Inflammatory macrophage treated with lipopolysaccharide for 1 hour (primary cell): ENCODE measurements at regions not wholly inside any gene's neighbourhood (a gene's known extent, or its start where the extent isn't known, plus 50 kb on each side); places are given as distances from the start of the nearest gene placed in this dataset.

Experiments
- DNase-seq, 2 donors: peaks; one replicate each; pipeline ENCODE4 v3.0.0-alpha.2; 2020 to 2022

GRCh38 chr12:41981013-41981412 is 163.7 kb downstream of the GXYLT1 start:
- no peak for DNase-seq

DNA sequence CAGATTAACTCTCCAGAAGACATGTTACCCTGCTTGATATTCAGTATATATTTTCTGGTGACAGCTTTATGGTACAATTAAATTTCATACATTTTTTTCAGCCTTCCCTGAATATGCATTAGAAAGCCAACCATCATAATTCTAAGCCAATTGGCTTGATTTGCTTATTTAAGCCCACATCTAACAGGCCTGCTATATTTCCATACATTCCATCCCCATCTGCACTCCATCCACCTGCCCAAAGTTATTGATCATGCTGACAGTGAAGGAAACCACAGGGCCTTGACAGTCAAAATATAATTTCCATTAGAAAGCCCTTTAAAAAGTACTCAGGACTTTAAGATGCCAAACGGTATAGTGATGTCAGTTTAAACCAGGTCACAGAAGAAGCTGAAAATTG is 164.3 kb downstream of the GXYLT1 start:
- DNase-seq, result no peak

DNA sequence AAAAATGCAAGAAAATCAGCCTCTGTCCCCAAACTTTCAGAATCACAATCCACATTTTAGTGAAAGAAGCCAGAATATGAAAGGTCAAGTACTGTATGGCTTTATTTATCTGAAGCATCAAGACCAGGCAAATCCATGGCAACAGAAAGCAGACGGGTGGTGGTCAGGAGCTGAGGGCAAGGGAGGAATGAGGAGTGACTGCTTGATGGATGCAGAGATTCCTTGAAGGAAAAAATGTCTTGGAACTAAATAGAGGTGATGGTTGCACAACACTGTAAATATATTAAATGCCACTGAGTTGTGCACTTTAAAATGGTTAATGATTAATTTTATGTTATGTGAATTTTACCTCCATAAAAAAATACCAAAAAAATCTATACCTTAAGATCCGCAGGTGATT is 165.1 kb downstream of the GXYLT1 start:
- no peak for DNase-seq

- no peak for DNase-seq
Observed at GRCh38 chr12:41972598-41972997, 172.1 kb downstream of the GXYLT1 start.

DNA sequence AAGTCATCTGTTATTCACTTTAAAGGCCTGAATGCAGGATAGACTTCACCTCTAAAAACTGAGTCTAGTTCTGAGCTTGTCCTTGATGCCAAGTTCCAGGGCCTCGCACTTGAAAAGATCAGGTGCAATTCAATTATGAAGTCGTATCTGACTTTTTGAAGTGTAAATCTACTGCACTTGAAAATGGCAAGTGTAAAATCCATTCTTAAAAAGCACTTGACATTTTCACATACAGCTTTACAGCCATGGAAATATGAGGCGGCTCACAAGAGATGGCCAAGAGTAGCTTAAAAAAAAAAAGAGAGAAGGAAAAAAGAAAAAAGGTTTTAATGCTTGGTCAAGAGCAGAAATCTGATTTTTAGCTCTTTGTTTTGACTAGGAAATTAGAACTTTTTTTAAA is 172.5 kb downstream of the GXYLT1 start:
- DNase-seq, result no peak

- no peak for DNase-seq
Observed at GRCh38 chr12:41970744-41971143, 173.9 kb downstream of the GXYLT1 start.

- DNase-seq, result no peak
Observed at GRCh38 chr12:41968599-41968998, 176.1 kb downstream of the GXYLT1 start.

DNA sequence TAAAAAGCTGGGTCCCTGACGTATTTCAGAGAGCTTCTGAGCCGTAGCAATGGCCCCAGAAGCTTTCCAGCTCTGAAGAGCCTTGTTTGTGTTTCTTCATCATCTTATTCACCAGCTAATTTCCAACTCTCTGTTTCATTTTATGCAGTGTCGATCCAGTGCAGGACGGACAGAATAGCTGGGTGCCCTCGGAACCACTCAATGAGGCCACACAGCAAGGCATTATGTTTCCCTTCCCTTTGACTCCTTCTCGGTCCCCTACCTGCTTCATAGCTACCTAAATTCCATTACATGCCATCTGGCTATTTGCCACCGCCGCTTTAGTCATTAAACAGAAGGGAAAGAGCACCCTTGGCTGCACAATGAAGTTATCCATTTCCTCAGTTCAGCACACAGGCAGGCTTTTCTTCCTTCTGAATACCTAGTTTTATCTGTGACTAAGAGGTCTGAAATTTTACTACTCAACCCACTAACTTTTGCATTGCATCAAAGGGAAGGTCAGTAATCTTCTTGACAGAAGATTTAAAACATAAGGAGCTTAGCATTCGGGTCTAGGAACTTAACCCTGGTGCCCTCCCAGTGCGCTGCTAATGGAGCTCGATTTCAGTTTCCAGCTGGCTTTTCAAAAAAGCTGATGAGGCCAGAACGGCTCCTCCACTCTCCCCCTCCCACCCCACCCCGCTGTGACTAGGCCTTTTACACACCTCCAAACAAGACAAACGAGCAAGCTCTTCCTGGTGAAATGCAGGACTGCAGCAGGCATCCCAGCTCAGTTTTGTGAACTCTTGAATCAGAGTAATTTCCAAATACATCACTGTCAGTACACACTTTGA is 176.8 kb downstream of the GXYLT1 start:
- no peak for DNase-seq

GRCh38 chr12:41966916-41967315 is 177.8 kb downstream of the GXYLT1 start:
- DNase-seq, result no peak

GRCh38 chr12:41966001-41966400 is 178.7 kb downstream of the GXYLT1 start:
- no peak for DNase-seq

DNA sequence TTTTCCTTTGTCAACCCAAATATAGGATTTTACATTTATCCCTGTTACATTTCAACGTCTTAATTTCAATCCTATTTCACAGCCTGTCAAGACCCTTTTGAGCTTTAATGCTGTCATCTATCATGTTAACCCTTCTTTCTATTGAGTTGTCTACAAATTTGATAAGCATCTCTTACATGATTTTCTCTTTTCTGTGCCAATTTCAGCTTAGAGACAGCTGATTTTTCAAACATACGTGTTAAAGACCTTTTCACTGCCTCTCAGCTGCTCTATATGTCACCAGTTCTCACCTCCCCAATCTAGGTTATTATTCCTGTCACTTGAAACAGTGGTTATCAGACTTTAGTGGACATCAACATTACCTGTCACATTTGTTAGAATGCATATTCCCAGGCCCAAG is 181.3 kb downstream of the GXYLT1 start:
- DNase-seq, result no peak

GRCh38 chr12:41962171-41962572 is 182.5 kb downstream of the GXYLT1 start:
- DNase-seq, result no peak

GRCh38 chr12:41959271-41959670 is 185.4 kb downstream of the GXYLT1 start:
- DNase-seq, result no peak

DNA sequence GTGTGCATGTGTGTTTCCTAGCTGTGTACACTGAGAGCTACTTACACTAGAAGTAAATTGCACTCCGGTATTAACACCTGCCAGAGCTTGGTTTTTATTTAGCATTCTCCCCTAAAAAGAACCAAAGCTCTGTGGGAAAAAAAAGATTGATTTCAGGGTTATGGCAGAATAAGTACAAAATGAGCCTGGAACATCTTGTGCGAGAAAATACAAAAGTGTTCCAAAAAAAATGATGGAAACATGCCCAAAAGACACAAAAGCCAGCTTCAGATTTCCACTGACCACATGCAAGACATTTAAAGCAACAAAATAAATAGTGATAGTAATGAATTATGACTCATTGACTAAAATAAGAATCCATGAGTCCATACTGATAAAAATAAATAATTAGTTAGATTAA is 188.3 kb downstream of the GXYLT1 start:
- DNase-seq, result no peak

DNA sequence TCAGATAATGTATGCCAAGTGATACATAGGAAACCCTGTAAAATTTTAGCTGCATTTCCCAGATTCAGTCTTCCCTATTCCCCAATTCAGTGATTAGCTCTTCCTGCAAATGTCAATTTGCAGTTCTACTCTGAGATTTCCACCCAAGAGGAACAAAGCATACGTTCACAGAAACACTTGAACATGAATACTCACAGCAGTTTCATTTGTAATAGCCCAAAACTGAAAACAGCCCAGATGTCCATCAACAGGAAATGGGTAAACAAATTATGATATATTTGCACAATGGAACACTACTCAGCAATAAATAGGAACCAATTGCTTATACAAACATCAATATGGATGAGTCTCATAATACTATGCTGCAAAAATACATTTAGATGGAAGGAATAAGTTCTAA is 194.2 kb downstream of the GXYLT1 start:
- no peak for DNase-seq

- no peak for DNase-seq
Observed at GRCh38 chr12:41946106-41946505, 198.6 kb downstream of the GXYLT1 start.

- no peak for DNase-seq
Observed at GRCh38 chr12:41944216-41944615, 200.5 kb downstream of the GXYLT1 start.

- DNase-seq, result no peak
Observed at GRCh38 chr12:41943671-41944070, 201.0 kb downstream of the GXYLT1 start.

GRCh38 chr12:41942354-41942753 is 202.3 kb downstream of the GXYLT1 start:
- DNase-seq, result no peak

DNA sequence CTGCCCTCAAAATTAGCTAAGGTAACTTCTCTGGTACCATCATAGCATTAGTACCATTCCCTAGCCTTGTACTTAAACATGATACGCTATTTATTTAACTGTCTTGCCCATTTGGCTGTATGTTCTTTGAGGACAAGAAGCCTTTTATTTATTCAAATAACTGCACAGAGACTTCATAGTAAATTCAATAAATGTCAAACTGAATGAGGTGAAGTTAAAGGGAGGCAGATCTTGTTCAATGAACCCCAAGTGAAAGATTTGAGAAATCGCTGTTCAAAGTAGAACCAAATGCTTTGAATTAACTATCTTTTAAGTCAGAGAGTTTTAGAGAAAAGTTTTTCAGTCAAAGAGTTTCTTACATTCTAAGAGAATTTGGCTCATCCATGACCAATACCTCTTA is 203.6 kb downstream of the GXYLT1 start:
- DNase-seq, result no peak

GRCh38 chr12:41940571-41940970 is 204.1 kb downstream of the GXYLT1 start:
- DNase-seq, result no peak

DNA sequence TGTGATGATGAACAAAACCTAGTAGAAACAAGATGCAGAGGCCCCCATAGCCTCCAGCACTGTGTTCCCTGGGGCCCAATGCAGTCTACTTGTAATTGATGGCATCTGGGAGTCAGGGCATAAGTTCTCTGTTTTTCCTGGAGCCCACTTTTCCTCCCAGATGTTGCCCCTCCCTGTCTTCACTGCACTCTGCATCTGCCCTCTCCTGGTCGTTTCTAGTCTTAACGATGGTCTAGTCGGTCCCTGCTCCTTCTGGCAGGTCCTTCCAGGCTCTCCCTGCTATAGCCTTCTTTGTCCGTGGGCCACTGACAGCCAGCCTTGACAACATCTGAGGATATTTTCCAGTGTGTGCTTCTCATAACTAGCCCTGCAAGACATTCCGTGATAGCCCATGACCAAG is 208.3 kb downstream of the GXYLT1 start:
- DNase-seq, result no peak

GRCh38 chr12:41935911-41936310 is 208.8 kb downstream of the GXYLT1 start:
- DNase-seq, result no peak

DNA sequence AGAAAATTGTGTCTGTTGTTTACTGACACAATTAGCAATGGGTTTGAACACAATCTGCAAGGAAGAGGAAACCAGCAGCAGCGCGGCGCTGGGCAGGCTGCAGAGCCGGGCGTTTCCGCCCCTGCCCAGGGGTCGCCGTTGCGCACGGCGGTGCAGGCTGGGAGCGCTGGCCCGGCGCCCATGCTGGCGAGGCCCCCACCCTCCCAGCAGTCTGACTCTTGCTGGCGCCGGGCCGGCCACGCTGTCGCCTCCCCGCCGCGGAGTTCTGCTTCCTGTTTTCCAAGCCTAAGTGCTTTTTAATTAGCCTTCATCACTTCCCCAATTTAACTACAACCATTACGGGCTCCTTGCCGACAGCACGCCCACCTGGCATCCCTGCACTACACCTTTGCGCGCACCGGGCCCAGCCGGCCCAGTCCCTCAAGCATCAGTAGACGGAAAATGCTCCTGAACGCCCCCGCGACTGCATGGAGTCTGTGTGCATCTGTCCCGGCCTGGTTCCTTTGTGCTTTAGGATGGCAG is 212.1 kb downstream of the GXYLT1 start:
- DNase-seq, result peak; percentile 55 to 62

- DNase-seq, result peak; percentile 14 to 31
Observed at GRCh38 chr12:41930866-41931437, 213.7 kb downstream of the GXYLT1 start.
